ENCODE measurements at regions not wholly inside any gene's neighbourhood (a gene's known extent, or its start where the extent isn't known, plus 50 kb on each side); places are given as distances from the start of the nearest gene placed in this dataset.

GRCh38 chr22:46092011-46092410 lies 58.3 kb upstream of the PPARA start:
- no peak for TF ChIP-seq CTCF (conservative IDR thresholded peaks at IDR 0.05; ENCODE audit: low read length)
- no peak for TF ChIP-seq EZH2phosphoT487 (IDR thresholded peaks at IDR 0.05; ENCODE audit: borderline replicate concordance, low read depth, low read length)

Measured in OCI-LY7 (cell line).